Activated CD8-positive, alpha-beta memory T cell treated with anti-CD3 and anti-CD28 coated beads for 24 hours (primary cell): ENCODE measurements at regions not wholly inside any gene's neighbourhood (a gene's known extent, or its start where the extent isn't known, plus 50 kb on each side); places are given as distances from the start of the nearest gene placed in this dataset.
"Not testable (repeated sequence)": the region's sequence is repeated elsewhere in the genome, so short reads cannot be mapped to it uniquely, and the experiment has no call there.

Experiments used
- DNase-seq: peaks from one replicate; pipeline ENCODE4 v3.0.0-alpha.2; 2020

GRCh38 chr1:34371179-34371578 is 194.5 kb downstream of the C1orf94 start:
- DNase-seq: not testable (repeated sequence)

GRCh38 chr1:34371829-34372532 is 195.3 kb downstream of the C1orf94 start:
- no peak for DNase-seq

- DNase-seq: no peak
Observed at GRCh38 chr1:34372891-34373290, 196.2 kb downstream of the C1orf94 start.

- no peak for DNase-seq
Observed at GRCh38 chr1:34373912-34374311, 197.2 kb downstream of the C1orf94 start.

GRCh38 chr1:34376531-34376930 is 199.8 kb downstream of the C1orf94 start:
- DNase-seq: no peak

- DNase-seq: no peak
Observed at GRCh38 chr1:34378968-34379856, 202.5 kb downstream of the C1orf94 start.

- DNase-seq: no peak
Observed at GRCh38 chr1:34379911-34380310, 203.2 kb downstream of the C1orf94 start.

GRCh38 chr1:34380526-34381124 is 203.9 kb downstream of the C1orf94 start:
- no peak for DNase-seq

GRCh38 chr1:34389974-34390373 is 213.3 kb downstream of the C1orf94 start:
- no peak for DNase-seq

GRCh38 chr1:34396042-34396441 is 219.3 kb downstream of the C1orf94 start:
- DNase-seq: no peak

GRCh38 chr1:34398241-34398915 is 221.7 kb downstream of the C1orf94 start:
- DNase-seq: no peak

- DNase-seq: no peak
Observed at GRCh38 chr1:34398916-34399275, 222.2 kb downstream of the C1orf94 start.

GRCh38 chr1:34400675-34401074 is 224.0 kb downstream of the C1orf94 start:
- DNase-seq: no peak

- DNase-seq: no peak
Observed at GRCh38 chr1:34403156-34403555, 226.4 kb downstream of the C1orf94 start.

- DNase-seq: no peak
Observed at GRCh38 chr1:34404804-34405203, 228.1 kb downstream of the C1orf94 start.

GRCh38 chr1:34405266-34405959 is 228.7 kb downstream of the C1orf94 start:
- no peak for DNase-seq

GRCh38 chr1:34406377-34406776 is 229.7 kb downstream of the C1orf94 start:
- no peak for DNase-seq

- DNase-seq: no peak
Observed at GRCh38 chr1:34406833-34407539, 230.3 kb downstream of the C1orf94 start.

GRCh38 chr1:34408011-34408410 is 231.3 kb downstream of the C1orf94 start:
- DNase-seq: no peak

- DNase-seq: no peak
Observed at GRCh38 chr1:34409689-34410229, 233.1 kb downstream of the C1orf94 start.

GRCh38 chr1:34412598-34413370 is 236.1 kb downstream of the C1orf94 start:
- DNase-seq: no peak
